H1 (cell line): ENCODE measurements at regions not wholly inside any gene's neighbourhood (a gene's known extent, or its start where the extent isn't known, plus 50 kb on each side); places are given as distances from the start of the nearest gene placed in this dataset.

Experiments used
- ASH2L ChIP-seq: fragments of 200-600, 300-600 bp; sonication (generic); IDR thresholded peaks from one replicate; pipeline ENCODE4 v1.7.1; 2017; ENCODE audit warnings: low read length
- CBX8 ChIP-seq: fragments of 300-800, 300-1000 bp; sonication (generic); IDR thresholded peaks from 2 replicates; pipeline ENCODE4 v1.7.1; 2016; ENCODE audit warnings: low read depth, low read length, borderline replicate concordance
- GTF2F1 ChIP-seq: IDR thresholded peaks from 2 replicates; pipeline ENCODE4 v1.6.1; 2012; ENCODE audit warnings: low read depth, low read length, improper control_type of control experiment, borderline replicate concordance
- HDAC2 ChIP-seq, 2 experiments: fragments of 300-600 bp in 1 of 2; sonication (generic) in 1 of 2; IDR thresholded peaks; 2 replicates each; pipeline ENCODE4 v1.6.1; 2011 to 2012; ENCODE audit warnings: low read depth in 2 of 2, low read length in 2 of 2, mild to moderate bottlenecking in 2 of 2, moderate library complexity in 2 of 2, borderline replicate concordance in 1 of 2, inconsistent platforms in 1 of 2
- KDM1A ChIP-seq: fragments of 200-600, 300-600 bp; sonication (generic); IDR thresholded peaks from 2 replicates; pipeline ENCODE4 v1.7.1; 2016; ENCODE audit warnings: mild to moderate bottlenecking, low read length, borderline replicate concordance
- RAD21 ChIP-seq, 2 experiments: IDR thresholded peaks in 1 of 2; conservative IDR thresholded peaks in 1 of 2; 2 replicates each; pipeline ENCODE4 v1.6.1; 2011; ENCODE audit warnings: low read depth in 2 of 2, low read length in 2 of 2, improper control_type of control experiment in 1 of 2, inconsistent platforms in 1 of 2, mild to moderate bottlenecking in 1 of 2, moderate library complexity in 1 of 2
- SIRT6 ChIP-seq: IDR thresholded peaks from one replicate; pipeline ENCODE4 v1.7.1; 2012; ENCODE audit warnings: low read length, inconsistent platforms
- TEAD4 ChIP-seq: IDR thresholded peaks from 2 replicates; pipeline ENCODE4 v1.6.1; 2012; ENCODE audit warnings: low read depth, low read length, inconsistent platforms, mixed read lengths
- TF ChIP-seq, protein P1 (sequence below): IDR thresholded peaks from 2 replicates; pipeline ENCODE4 v1.6.1; 2011; ENCODE audit warnings: low read length, improper control_type of control experiment

DNA sequence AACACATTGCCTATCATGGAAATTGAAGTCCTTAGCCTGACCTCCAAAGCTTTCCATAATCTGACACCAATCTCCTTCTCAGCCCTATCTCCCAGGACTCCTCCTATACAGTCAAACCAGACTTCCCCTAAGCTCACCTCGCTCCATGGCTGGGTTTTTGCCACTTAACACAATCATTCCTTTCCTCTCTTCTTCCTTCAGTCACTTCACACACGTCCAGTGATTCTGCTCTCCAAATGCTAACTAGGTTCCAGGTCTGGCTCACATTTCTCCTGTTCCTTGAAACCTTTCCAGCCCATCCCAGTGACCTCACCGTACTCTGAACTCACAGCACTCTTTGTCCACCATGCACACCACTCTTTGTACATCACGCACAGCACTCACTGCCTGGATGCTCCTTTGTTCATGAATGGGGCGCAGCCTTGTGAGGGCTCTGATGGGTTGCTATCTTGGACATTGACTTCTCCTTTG is 98.4 kb downstream of the GLUL start (continued):
- TF ChIP-seq, protein P1, sequence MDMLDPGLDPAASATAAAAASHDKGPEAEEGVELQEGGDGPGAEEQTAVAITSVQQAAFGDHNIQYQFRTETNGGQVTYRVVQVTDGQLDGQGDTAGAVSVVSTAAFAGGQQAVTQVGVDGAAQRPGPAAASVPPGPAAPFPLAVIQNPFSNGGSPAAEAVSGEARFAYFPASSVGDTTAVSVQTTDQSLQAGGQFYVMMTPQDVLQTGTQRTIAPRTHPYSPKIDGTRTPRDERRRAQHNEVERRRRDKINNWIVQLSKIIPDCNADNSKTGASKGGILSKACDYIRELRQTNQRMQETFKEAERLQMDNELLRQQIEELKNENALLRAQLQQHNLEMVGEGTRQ: no peak
- TF ChIP-seq SIRT6: no peak
- no peak for TF ChIP-seq RAD21 (IDR thresholded peaks at IDR 0.05 in 1 of 2, conservative IDR thresholded peaks at IDR 0.05 in 1 of 2; ENCODE audit: low read depth in 2 of 2, low read length in 2 of 2)
- no peak for TF ChIP-seq HDAC2 (IDR thresholded peaks at IDR 0.05; ENCODE audit: borderline replicate concordance in 1 of 2, low read depth in 2 of 2, low read length in 2 of 2)
- no peak for TF ChIP-seq ASH2L
- no peak for TF ChIP-seq GTF2F1
- TF ChIP-seq TEAD4: no peak
- TF ChIP-seq KDM1A: no peak
- TF ChIP-seq CBX8: no peak
